HepG2 (cell line): ENCODE measurements at regions not wholly inside any gene's neighbourhood (a gene's known extent, or its start where the extent isn't known, plus 50 kb on each side); places are given as distances from the start of the nearest gene placed in this dataset.

Experiments
- ATAC-seq: fragments of 200-7000 bp; cut with Tn5 transposase; 3 replicates; pipeline ENCODE4 v1.9.1; 2020; ENCODE audit warnings: mild to moderate bottlenecking, moderate library complexity
- BruUV-seq: library from RNA; stranded (reverse); fragments of 400-500 nt; replicated peaks from 2 replicates; lab custom pipeline; 2021; lab: Mats Ljungman, UMichigan
- CTCF ChIA-PET: fragments of 300-600 bp; formaldehyde crosslinking; extraction: SDS; loops from one replicate; lab custom pipeline; 2021; ENCODE audit warnings: low total read pairs, inconsistent platforms, low intra/inter-chr PET ratio; lab: Yijun Ruan, JAX
- POLR2A ChIA-PET: fragments of 350-600 bp; sonication (Branson Sonifier 250); formaldehyde crosslinking; loops from one replicate; lab custom pipeline; 2020; ENCODE audit warnings: antibody characterized with exemption, inconsistent platforms; lab: Yijun Ruan, JAX
- DNase-seq: peaks from one replicate; pipeline ENCODE4 v3.0.0-alpha.2; 2015; ENCODE audit warnings: low spot score
- FAIRE-seq: peaks from 3 replicates; lab custom pipeline; 2011; peaks lifted over from hg19 to GRCh38; lab: Jason Lieb, UNC
- H2AFZ ChIP-seq: one replicate; pipeline ENCODE4 v1.6.1; 2011; ENCODE audit warnings: low read length, inconsistent platforms
- H3K27ac ChIP-seq: fragments of 300-600 bp; 3 replicates; pipeline ENCODE4 v1.8.0; 2011; ENCODE audit warnings: mixed run types, mild to moderate bottlenecking, mixed read lengths, low read length, inconsistent platforms; ENCODE audit not compliant: insufficient read depth; ENCODE audit errors: extremely low read length
- H3K27me3 ChIP-seq, 2 experiments: fragments of 200-600 bp in 1 of 2; 2 replicates in 1 of 2; 3 replicates in 1 of 2; pipeline versions ENCODE4 v1.6.0 to v1.8.0; 2011; ENCODE audit warnings: low read length in 2 of 2, mild to moderate bottlenecking in 2 of 2, moderate library complexity in 2 of 2, inconsistent platforms in 1 of 2; ENCODE audit not compliant: insufficient read depth in 2 of 2, control insufficient read depth in 1 of 2
- H3K36me3 ChIP-seq, 2 experiments: fragments of 200-600 bp in 1 of 2; replicated peaks in 1 of 2; 2 replicates in 1 of 2; 3 replicates in 1 of 2; pipeline versions ENCODE4 v1.5.1 to v1.8.0; 2011; ENCODE audit warnings: low read length in 2 of 2, inconsistent platforms in 1 of 2; ENCODE audit not compliant: insufficient read depth in 2 of 2, control insufficient read depth in 1 of 2
- H3K4me1 ChIP-seq: 2 replicates; pipeline ENCODE4 v1.5.1; 2012; ENCODE audit warnings: low read length, inconsistent platforms; ENCODE audit not compliant: insufficient read depth
- H3K4me2 ChIP-seq: 2 replicates; pipeline ENCODE4 v1.6.0; 2011; ENCODE audit warnings: low read depth, low read length, inconsistent platforms
- H3K4me3 ChIP-seq, 3 experiments: fragments of 200-600 bp in 1 of 3; sonication (generic), shearing (Covaris generic) in 1 of 3; replicated peaks in 1 of 3; 2 replicates each; pipeline ENCODE4 v1.5.1; 2011 to 2016; ENCODE audit warnings: low read length in 3 of 3, inconsistent platforms in 2 of 3, low read depth in 2 of 3, mild to moderate bottlenecking in 2 of 3, control low read depth in 1 of 3, mixed read lengths in 1 of 3; ENCODE audit not compliant: insufficient read depth in 1 of 3
- H3K79me2 ChIP-seq: one replicate; pipeline ENCODE4 v1.6.1; 2011; ENCODE audit warnings: low read length, inconsistent platforms; ENCODE audit not compliant: insufficient read depth
- H3K9ac ChIP-seq: 2 replicates; pipeline ENCODE4 v1.6.0; 2011; ENCODE audit warnings: mild to moderate bottlenecking, low read depth, low read length, inconsistent platforms; ENCODE audit not compliant: insufficient read depth
- H3K9me3 ChIP-seq: 2 replicates; pipeline ENCODE4 v1.5.1; 2012; ENCODE audit warnings: mild to moderate bottlenecking, low read length
- H4K20me1 ChIP-seq: 2 replicates; pipeline ENCODE4 v1.6.0; 2011; ENCODE audit warnings: inconsistent platforms, mild to moderate bottlenecking, low read length, moderate library complexity; ENCODE audit not compliant: insufficient read depth
- CBX1 ChIP-seq: IDR thresholded peaks from one replicate; pipeline ENCODE4 v1.6.1; 2016; ENCODE audit warnings: antibody characterized with exemption, low read depth
- ELF1 ChIP-seq: sonication (generic); formaldehyde crosslinking; IDR thresholded peaks from 2 replicates; pipeline ENCODE4 v1.4.0; 2020; ENCODE audit warnings: missing genetic modification reagents
- FIP1L1 ChIP-seq: fragments of 200-400 bp; formaldehyde crosslinking; IDR thresholded peaks from 2 replicates; pipeline ENCODE4 v1.6.1; 2018; ENCODE audit warnings: low read depth, mild to moderate bottlenecking, low read length, moderate library complexity, borderline replicate concordance; ENCODE audit not compliant: insufficient read depth
- HNF4G ChIP-seq, 2 experiments: sonication (generic) in 1 of 2; formaldehyde crosslinking in 1 of 2; IDR thresholded peaks; 2 replicates each; pipeline versions ENCODE4 v1.4.0 to v1.6.1; 2011 to 2020; ENCODE audit warnings: borderline replicate concordance in 2 of 2, low read depth in 2 of 2, mild to moderate bottlenecking in 2 of 2, low read length in 1 of 2, missing genetic modification reagents in 1 of 2, moderate library complexity in 1 of 2
- KAT7 ChIP-seq: IDR thresholded peaks from 2 replicates; pipeline ENCODE4 v1.6.1; 2018; ENCODE audit warnings: borderline replicate concordance, missing compliant biosample characterization
- NFKB2 ChIP-seq: sonication (generic); formaldehyde crosslinking; IDR thresholded peaks from 2 replicates; pipeline ENCODE4 v1.4.0; 2020; ENCODE audit warnings: missing genetic modification reagents, borderline replicate concordance
- NPAS2 ChIP-seq: sonication (generic); formaldehyde crosslinking; IDR thresholded peaks from 2 replicates; pipeline ENCODE4 v1.8.0; 2022; ENCODE audit warnings: mild to moderate bottlenecking, missing genetic modification reagents, borderline replicate concordance
- SMC3 ChIP-seq: IDR thresholded peaks from 2 replicates; pipeline ENCODE4 v1.6.1; 2011; ENCODE audit warnings: low read length, improper control_type of control experiment
- ZNF746 ChIP-seq: sonication (generic); formaldehyde crosslinking; IDR thresholded peaks from 2 replicates; pipeline ENCODE4 v1.8.0; 2022; ENCODE audit warnings: mild to moderate bottlenecking, missing genetic modification reagents
- ZNF768 ChIP-seq: sonication (generic); formaldehyde crosslinking; IDR thresholded peaks from 2 replicates; pipeline ENCODE4 v1.4.0; 2020; ENCODE audit warnings: missing genetic modification reagents
- ZNF776 ChIP-seq: sonication (generic); formaldehyde crosslinking; IDR thresholded peaks from 2 replicates; pipeline ENCODE4 v1.4.0; 2020; ENCODE audit warnings: mild to moderate bottlenecking, missing genetic modification reagents
- WGBS: methylation state at CpG from one replicate; pipeline ENCODE4 v1.1.6; 2017; ENCODE audit warnings: low lambda C conversion rate; 5-methylcytosine and 5-hydroxymethylcytosine counted together
- in situ Hi-C: cut with HindIII; loops from 2 replicates; pipeline ENCODE4 v1.10.0; 2017; ENCODE audit warnings: low pct_unique_long_range_greater_than_20kb; ENCODE audit not compliant: extremely low pct_ligation_motif_present
- intact Hi-C: fragments of 100-400 bp; cut with micrococcal nuclease; formaldehyde crosslinking; loops from one replicate; pipeline ENCODE4 v1.10.0; 2022; ENCODE audit not compliant: unreplicated experiment
- TF ChIP-seq, protein P1 (sequence below): sonication (generic); formaldehyde crosslinking; IDR thresholded peaks from 2 replicates; pipeline ENCODE4 v1.4.0; 2020; ENCODE audit warnings: missing genetic modification reagents, mild to moderate bottlenecking, borderline replicate concordance
- TF ChIP-seq, protein P2 (sequence below): sonication (generic); formaldehyde crosslinking; IDR thresholded peaks from 2 replicates; pipeline ENCODE4 v1.4.0; 2020; ENCODE audit warnings: missing genetic modification reagents

GRCh38 chr5:77948476-77948875 is 172.3 kb upstream of the TBCA start:
- Histone ChIP-seq H3K36me3 (no peaks in the 10 kb centered on the region), H3K4me3 (no peak overlapping the region), H2AFZ (no peak overlapping the region), H4K20me1 (no peaks in the 10 kb centered on the region), H3K27ac (no peak overlapping the region), H3K4me1 (no peaks in the 10 kb centered on the region), H3K9me3 (no peaks in the 10 kb centered on the region), H3K79me2 (no peaks in the 10 kb centered on the region), H3K9ac (no peak overlapping the region), H3K27me3 (peaks cover 0 to 1% of the 10 kb centered on the region in 2 experiments; a peak in 2 of 5 replicates), H3K4me2 (no peak overlapping the region)
- POLR2A ChIA-PET = no interaction called here
- no TSS peak for BruUV-seq
- no peak for DNase-seq
- no peak for FAIRE-seq
- ATAC-seq = no peak
- CTCF ChIA-PET = no interaction called here
- in situ Hi-C loops = no loop called here
- intact Hi-C loops = no loop called here
- WGBS = 3% methylated on average over 1 of the region's 1 CpG
- TF ChIP-seq HNF4G (IDR thresholded peaks at IDR 0.05; ENCODE audit: borderline replicate concordance, low read depth, low read length) (no peak), HNF4G (CRISPR knock-in tag; IDR thresholded peaks at IDR 0.05; ENCODE audit: borderline replicate concordance, low read depth) (no peak), ZNF768 (no peak), FIP1L1 (no peak)
- TF ChIP-seq, protein P1, sequence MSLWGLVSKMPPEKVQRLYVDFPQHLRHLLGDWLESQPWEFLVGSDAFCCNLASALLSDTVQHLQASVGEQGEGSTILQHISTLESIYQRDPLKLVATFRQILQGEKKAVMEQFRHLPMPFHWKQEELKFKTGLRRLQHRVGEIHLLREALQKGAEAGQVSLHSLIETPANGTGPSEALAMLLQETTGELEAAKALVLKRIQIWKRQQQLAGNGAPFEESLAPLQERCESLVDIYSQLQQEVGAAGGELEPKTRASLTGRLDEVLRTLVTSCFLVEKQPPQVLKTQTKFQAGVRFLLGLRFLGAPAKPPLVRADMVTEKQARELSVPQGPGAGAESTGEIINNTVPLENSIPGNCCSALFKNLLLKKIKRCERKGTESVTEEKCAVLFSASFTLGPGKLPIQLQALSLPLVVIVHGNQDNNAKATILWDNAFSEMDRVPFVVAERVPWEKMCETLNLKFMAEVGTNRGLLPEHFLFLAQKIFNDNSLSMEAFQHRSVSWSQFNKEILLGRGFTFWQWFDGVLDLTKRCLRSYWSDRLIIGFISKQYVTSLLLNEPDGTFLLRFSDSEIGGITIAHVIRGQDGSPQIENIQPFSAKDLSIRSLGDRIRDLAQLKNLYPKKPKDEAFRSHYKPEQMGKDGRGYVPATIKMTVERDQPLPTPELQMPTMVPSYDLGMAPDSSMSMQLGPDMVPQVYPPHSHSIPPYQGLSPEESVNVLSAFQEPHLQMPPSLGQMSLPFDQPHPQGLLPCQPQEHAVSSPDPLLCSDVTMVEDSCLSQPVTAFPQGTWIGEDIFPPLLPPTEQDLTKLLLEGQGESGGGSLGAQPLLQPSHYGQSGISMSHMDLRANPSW = no peak

DNA sequence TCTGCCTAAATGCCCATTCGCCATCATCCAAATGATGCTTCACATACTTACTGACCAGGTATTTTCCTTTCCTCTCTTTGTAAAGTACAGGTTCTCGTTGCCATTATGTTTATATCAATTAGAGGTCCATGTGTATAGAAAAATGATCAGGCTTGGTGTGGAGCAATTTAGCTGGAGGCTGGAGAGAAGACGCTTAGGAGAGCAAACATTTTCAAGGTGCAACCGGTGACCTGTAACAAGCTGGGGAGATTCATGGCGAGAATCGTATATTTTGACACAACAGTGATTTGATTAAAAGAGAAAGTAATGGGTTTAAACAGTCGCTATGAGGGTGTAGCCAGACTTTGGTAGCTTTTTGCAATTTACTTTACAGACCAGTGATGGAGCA is 170.9 kb upstream of the TBCA start:
- Histone ChIP-seq H4K20me1 (no peaks in the 10 kb centered on the region), H3K9ac (no peak overlapping the region), H3K79me2 (no peaks in the 10 kb centered on the region), H3K27ac (no peak overlapping the region), H2AFZ (no peak overlapping the region), H3K36me3 (no peaks in the 10 kb centered on the region), H3K4me2 (no peak overlapping the region), H3K4me3 (no peak overlapping the region), H3K27me3 (peaks cover 0 to 1% of the 10 kb centered on the region in 2 experiments; a peak in 2 of 5 replicates), H3K4me1 (no peaks in the 10 kb centered on the region), H3K9me3 (no peaks in the 10 kb centered on the region)
- FAIRE-seq (no peak), ATAC-seq (no peak), DNase-seq (no peak)
- in situ Hi-C loops = no loop called here
- POLR2A ChIA-PET = no interaction called here
- BruUV-seq = no TSS peak
- WGBS = 22% methylated on average over 7 of the region's 7 CpGs
- intact Hi-C loops = no loop called here
- CTCF ChIA-PET = no interaction called here
- no peak for TF ChIP-seq NFKB2 (CRISPR knock-in tag)
- no peak for TF ChIP-seq ZNF776
- TF ChIP-seq, protein P2, sequence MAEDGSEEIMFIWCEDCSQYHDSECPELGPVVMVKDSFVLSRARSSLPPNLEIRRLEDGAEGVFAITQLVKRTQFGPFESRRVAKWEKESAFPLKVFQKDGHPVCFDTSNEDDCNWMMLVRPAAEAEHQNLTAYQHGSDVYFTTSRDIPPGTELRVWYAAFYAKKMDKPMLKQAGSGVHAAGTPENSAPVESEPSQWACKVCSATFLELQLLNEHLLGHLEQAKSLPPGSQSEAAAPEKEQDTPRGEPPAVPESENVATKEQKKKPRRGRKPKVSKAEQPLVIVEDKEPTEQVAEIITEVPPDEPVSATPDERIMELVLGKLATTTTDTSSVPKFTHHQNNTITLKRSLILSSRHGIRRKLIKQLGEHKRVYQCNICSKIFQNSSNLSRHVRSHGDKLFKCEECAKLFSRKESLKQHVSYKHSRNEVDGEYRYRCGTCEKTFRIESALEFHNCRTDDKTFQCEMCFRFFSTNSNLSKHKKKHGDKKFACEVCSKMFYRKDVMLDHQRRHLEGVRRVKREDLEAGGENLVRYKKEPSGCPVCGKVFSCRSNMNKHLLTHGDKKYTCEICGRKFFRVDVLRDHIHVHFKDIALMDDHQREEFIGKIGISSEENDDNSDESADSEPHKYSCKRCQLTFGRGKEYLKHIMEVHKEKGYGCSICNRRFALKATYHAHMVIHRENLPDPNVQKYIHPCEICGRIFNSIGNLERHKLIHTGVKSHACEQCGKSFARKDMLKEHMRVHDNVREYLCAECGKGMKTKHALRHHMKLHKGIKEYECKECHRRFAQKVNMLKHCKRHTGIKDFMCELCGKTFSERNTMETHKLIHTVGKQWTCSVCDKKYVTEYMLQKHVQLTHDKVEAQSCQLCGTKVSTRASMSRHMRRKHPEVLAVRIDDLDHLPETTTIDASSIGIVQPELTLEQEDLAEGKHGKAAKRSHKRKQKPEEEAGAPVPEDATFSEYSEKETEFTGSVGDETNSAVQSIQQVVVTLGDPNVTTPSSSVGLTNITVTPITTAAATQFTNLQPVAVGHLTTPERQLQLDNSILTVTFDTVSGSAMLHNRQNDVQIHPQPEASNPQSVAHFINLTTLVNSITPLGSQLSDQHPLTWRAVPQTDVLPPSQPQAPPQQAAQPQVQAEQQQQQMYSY (CRISPR knock-in tag) = no peak
- TF ChIP-seq NPAS2 = no peak
- no peak for TF ChIP-seq CBX1
- no peak for TF ChIP-seq KAT7 (CRISPR knock-in tag)
- no peak for TF ChIP-seq ELF1 (CRISPR knock-in tag)
- no peak for TF ChIP-seq ZNF746
- TF ChIP-seq SMC3 = no peak
